Spinal cord (tissue), 9 donors: ENCODE measurements at regions not wholly inside any gene's neighbourhood (a gene's known extent, or its start where the extent isn't known, plus 50 kb on each side); places are given as distances from the start of the nearest gene placed in this dataset.

Source experiments
- DNase-seq, 6 donors: peaks; one replicate each; pipeline versions ENCODE4 v3.0.0 to v3.0.0-alpha.2; 2013 to 2015; ENCODE audit warnings: low spot score in 6 of 6, low read depth in 4 of 6
- H3K27ac ChIP-seq: one replicate; pipeline ENCODE4 v1.5.1; 2013; ENCODE audit warnings: low read depth, low read length, control low read depth
- H3K27me3 ChIP-seq: one replicate; pipeline ENCODE4 v1.6.1; 2013; ENCODE audit warnings: low read length; ENCODE audit not compliant: control insufficient read depth, insufficient read depth
- H3K36me3 ChIP-seq: one replicate; pipeline ENCODE4 v1.6.1; 2013; ENCODE audit warnings: low read length; ENCODE audit not compliant: control insufficient read depth, insufficient read depth
- H3K4me1 ChIP-seq: one replicate; pipeline ENCODE4 v1.6.1; 2013; ENCODE audit warnings: low read length; ENCODE audit not compliant: control insufficient read depth, insufficient read depth
- H3K4me3 ChIP-seq: one replicate; pipeline ENCODE4 v1.5.1; 2013; ENCODE audit warnings: low read depth, low read length, control low read depth
- H3K9me3 ChIP-seq: one replicate; pipeline ENCODE4 v1.6.1; 2013; ENCODE audit warnings: low read length; ENCODE audit not compliant: control insufficient read depth, insufficient read depth
- WGBS: methylation state at CpG from one replicate; pipeline ENCODE4 v1.1.5; 2013; ENCODE audit warnings: missing lambda C conversion rate; ENCODE audit not compliant: insufficient coverage; 5-methylcytosine and 5-hydroxymethylcytosine counted together
- donor health status: healthy.

DNA sequence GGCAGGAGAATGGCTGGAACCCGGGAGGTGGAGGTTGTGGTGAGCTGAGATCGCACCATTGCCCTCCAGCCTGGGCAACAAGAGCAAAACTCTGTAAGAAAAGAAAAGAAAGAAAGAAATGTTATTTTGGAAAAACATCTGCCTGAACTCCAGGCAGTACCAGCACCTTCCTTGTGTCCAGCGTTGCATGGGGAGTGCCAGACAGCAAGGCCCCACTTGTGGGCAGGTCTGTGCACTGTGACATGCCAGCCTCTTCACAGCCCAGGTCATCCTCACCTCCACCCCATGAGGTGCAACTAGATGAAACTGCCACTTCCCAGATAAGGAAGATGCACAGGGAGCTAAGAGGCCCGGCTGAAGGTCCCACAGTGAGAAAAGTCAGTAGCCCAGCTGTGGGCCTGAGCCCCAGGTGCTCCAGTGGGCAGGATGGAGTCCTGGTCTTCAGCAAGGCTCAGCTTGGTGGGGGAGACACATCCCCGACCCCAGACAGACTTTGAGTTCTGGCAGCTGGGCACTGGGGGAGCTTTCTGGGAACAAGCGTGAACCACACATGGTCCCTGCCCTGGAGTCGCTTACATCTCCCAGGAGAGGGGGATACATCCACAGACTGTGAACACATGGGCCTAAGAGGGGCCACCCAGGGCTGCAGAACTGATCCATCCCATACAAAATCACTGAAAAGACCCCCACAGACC is 146.9 kb upstream of the IER5L start:
- no peaks in the 10 kb centered on the region for H3K9me3 ChIP-seq
- H3K27me3 ChIP-seq = no peaks in the 10 kb centered on the region
- no peaks in the 10 kb centered on the region for H3K36me3 ChIP-seq
- 88% methylated on average over 6 of the region's 7 CpGs for WGBS
- H3K27ac ChIP-seq = no peak overlapping the region
- H3K4me3 ChIP-seq = no peak overlapping the region
- H3K4me1 ChIP-seq = peaks cover 29% of the 10 kb centered on the region
- DNase-seq = no peak

DNA sequence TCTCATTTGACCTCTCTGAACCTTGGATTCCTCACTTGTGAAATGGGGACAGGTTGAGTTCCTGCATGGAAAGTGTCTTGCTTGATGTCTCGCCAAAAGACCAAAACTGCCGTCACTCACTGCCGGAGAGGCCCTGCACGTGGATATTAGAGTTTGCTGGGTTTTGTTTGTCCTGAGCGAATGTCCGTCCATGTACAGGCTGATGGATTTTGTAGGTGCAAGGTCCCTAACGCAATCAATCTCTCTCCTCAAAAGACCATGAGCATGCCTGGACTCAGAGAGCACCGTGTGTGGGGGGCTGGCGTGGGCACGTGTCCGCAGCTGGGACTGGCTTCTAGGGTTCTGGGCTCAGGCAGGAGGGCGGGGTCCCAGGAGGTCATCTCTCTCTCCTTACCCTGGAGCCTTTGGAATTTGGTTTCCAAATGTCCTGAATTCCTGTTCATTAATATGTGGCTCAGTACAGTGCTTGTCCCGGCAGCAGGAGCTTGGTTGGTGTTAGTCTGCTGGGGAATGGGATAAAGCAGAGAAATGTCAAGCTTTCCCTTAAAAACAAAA is 146.0 kb upstream of the IER5L start:
- no peak for DNase-seq
- no peaks in the 10 kb centered on the region for H3K27me3 ChIP-seq
- H3K4me1 ChIP-seq = peaks cover 37% of the 10 kb centered on the region
- no peak overlapping the region for H3K27ac ChIP-seq
- no peak overlapping the region for H3K4me3 ChIP-seq
- no peaks in the 10 kb centered on the region for H3K9me3 ChIP-seq
- WGBS = 76% methylated on average over 11 of the region's 13 CpGs
- no peaks in the 10 kb centered on the region for H3K36me3 ChIP-seq

DNA sequence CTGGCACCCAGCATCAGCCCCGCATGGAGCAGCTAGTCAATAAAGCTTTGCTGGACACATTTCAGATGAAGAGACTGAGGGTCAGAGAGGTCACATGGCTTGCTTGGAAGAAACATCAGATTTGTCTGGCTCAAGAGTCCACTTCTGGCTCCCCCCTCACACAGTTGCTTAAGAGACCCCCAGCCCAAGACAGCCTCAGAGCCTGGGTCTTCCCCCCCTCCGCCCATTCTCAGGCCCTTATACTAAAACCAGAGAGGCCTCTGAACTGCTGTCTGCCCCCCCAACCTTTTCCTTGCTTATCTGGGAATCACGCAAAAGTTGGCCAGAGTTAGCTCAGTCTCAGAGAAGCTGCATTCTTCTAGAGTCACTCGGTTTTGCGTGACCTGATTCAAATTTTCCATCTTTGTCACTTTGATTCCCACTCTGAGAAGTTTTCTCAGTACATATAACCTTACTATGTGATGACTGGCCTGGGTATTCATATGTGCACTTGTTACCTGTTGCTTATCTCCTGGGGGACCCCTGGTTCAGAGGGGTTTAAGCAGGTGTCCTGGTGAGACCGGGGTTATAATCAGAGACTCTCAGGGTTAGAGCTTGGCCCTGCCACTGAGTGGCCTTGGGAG is 145.4 kb upstream of the IER5L start:
- no peaks in the 10 kb centered on the region for H3K36me3 ChIP-seq
- peaks cover 43% of the 10 kb centered on the region for H3K4me1 ChIP-seq
- no peak for DNase-seq
- H3K27ac ChIP-seq = no peak overlapping the region
- H3K27me3 ChIP-seq = no peaks in the 10 kb centered on the region
- H3K4me3 ChIP-seq = no peak overlapping the region
- no peaks in the 10 kb centered on the region for H3K9me3 ChIP-seq
- 60% methylated on average over 5 of the region's 6 CpGs for WGBS

DNA sequence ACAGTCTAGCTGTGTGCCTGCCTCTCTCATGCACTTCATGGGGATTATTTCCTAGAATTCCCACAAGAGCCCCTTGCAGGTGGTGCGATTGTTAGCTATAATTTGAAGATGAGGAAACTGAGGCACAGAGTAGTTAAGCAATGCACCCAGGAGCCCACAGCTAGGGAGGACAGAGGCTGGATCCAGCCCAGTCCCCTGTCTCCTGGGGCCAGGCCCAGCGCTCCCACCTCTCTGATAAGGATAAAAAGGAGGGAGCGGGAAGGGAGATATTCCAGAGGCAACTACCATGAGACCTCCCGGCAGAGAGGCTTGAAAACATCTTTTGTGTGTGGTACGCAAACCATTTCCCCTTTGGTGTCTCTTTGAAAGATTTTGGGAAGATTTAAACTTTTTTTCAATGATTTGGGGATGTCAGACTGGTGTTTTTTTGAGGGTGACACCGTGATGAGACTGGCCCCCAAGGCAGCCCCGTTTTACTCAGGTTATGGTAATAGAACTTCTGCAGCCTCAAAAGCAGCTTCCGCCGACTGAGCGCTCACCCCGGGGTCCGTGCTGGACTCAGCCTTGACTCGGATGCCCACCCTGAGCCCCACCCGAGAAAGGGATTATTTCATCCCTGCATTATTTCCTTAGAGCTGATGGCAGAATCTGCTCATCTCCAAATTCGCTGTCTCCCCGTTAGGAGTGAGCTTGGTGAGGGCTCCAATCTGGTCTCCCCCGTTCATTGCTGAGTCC is 144.7 kb upstream of the IER5L start:
- Histone ChIP-seq H3K4me1 (peaks cover 46% of the 10 kb centered on the region), H3K9me3 (no peaks in the 10 kb centered on the region), H3K27ac (no peak overlapping the region), H3K4me3 (no peak overlapping the region), H3K27me3 (no peaks in the 10 kb centered on the region), H3K36me3 (no peaks in the 10 kb centered on the region)
- DNase-seq = no peak
- WGBS = 70% methylated on average over 15 of the region's 17 CpGs

DNA sequence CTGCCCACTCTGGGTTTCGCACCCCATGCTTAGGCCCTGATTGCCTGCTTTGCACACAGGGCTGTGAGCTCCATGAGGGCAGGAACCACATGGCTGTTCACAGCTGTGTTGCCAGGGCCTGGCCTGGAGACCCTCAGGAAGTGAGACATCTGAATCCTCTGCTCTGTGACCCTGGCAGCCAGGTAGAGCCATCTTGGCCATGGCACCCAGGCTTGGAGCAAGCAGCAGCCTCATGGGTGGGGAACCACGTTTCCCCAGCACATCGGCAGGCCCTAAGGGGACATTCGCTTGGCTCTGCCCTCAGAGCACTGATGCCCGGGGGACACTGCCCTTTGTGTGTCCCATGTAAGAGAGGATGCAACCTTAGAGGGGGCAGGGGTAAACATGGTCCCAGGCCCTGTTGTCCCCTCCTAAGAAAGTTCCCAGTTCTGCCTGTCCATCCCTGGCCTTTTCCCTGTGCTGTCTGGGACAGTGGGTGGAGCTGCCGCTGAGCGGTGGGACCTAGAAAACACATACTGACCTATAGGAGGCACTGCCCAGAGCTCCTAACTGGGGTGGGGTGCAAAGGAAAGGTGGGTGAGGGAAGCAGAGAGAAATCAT is 144.1 kb upstream of the IER5L start:
- Histone ChIP-seq H3K36me3 (no peaks in the 10 kb centered on the region), H3K4me1 (peaks cover 51% of the 10 kb centered on the region), H3K27me3 (no peaks in the 10 kb centered on the region), H3K4me3 (no peak overlapping the region), H3K27ac (no peak overlapping the region), H3K9me3 (no peaks in the 10 kb centered on the region)
- 98% methylated on average over 5 of the region's 7 CpGs for WGBS
- peak in 1 of 6 donors; percentile 1 for DNase-seq

DNA sequence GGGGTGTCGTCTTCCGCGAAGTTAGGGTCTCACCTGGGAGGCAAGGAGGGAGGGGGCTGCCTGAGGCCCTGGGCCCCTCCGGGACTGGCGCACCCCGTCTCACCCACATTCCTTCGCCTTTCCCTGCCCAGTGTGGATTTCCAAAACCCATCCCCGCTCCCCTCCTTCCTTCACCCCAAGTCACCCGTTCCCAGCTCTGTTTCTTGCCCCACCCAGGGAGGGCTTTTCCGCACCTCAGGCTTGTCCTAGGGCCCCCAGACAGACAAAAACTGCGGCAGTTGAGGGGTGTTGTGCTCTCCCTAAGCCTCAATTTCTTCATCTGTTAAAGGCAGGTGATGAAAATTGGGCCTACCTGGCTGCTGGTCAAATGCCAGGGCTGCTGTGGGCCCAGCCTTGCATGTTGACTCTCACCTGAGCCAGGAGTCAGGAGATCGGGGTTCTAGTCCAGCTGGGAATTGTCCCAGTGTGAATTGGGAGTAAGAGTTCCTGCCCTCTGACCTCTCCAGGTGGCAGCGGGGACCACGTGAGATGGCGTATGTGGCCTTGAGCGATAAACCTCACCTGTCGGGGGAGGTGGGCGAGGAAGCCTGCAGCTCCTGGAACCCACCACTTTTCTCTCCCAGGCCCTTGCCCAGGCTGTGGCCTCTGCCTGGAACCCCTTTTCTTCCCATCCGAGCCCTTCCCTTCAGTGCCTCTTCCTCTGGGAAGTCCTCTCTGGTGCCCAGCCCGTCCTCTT is 143.4 kb upstream of the IER5L start:
- Histone ChIP-seq H3K4me1 (peaks cover 52% of the 10 kb centered on the region), H3K27me3 (no peaks in the 10 kb centered on the region), H3K9me3 (no peaks in the 10 kb centered on the region), H3K36me3 (no peaks in the 10 kb centered on the region), H3K4me3 (peak overlapping the region; percentile 24), H3K27ac (peak overlapping the region; percentile 82)
- DNase-seq = peak in 1 of 6 donors; percentile 15
- WGBS = 91% methylated on average over 14 of the region's 20 CpGs

DNA sequence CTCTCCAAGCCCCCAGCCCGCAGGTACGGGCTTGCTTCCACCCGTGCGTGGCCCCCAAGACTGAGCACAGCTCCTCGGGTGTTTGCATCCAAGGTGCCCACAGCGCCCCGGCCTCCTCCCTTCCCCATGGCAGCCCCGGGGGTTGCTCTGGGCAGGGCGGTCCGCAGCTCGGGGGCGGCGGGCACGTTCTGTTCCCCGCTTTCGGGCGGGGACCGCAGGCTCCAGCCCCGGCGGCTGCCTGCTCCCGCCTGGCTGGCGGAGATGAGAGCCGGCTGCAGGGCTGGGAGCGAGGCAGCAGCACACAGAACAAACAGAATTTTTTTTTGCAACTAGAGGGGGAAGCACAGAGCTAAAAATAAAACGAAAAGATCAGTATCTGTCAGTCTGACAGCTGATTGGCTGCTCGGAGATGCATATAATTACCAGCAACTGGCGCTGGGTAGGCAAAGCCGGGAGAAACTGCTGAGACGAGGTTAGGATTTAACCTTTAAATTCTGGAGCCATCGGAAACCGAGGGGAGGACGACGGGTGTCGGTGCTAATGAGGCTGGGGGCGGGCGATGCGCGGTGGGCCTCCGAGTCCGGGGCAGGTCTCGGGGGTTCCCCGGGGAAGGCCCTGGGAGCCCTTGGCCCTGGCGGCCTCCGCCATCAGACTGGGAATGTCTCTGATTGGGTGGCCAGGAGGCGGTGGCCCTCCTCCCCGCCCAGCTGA is 142.7 kb upstream of the IER5L start:
- H3K27ac ChIP-seq = peak overlapping the region; percentile 82
- DNase-seq = peak in 5 of 6 donors; percentile 42 to 96 (median 70)

DNA sequence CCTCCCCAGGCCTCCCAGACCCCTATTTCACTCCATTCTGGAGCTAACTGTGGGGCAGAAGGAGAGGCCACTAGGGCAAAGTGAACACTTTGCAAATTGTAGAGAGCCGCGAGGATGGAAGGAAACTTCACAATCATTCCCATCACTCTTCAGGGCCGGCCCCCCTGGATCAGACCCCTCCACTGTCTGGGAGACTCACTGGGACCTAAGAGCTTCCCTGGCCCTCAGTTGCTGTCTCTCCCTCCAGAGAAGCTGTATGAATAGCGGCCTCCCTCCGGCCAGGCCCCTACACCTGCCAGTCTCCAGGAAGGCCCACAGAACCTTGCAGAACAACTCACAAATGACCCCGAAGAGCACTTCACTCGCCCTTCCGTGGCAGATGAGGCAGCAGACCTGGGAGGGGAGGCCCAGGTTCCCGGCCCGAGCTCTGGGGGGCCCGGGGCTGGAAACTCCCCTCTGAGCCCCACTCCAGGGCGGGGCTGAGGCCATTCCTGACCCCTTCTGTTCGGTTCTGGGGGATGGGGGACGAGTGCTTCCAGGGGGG is 141.9 kb upstream of the IER5L start:
- no peak for DNase-seq
- Histone ChIP-seq H3K27ac (peak overlapping the region; percentile 82), H3K4me3 (peak overlapping the region; percentile 24), H3K36me3 (no peaks in the 10 kb centered on the region), H3K9me3 (no peaks in the 10 kb centered on the region), H3K4me1 (peaks cover 58% of the 10 kb centered on the region), H3K27me3 (no peaks in the 10 kb centered on the region)
- WGBS = 45% methylated on average over 9 of the region's 14 CpGs

More for the DNA sequence above, 142.7 kb upstream of the IER5L start:
- no peaks in the 10 kb centered on the region for H3K27me3 ChIP-seq
- H3K36me3 ChIP-seq = no peaks in the 10 kb centered on the region
- H3K4me1 ChIP-seq = peaks cover 53% of the 10 kb centered on the region
- 4% methylated on average over 44 of the region's 46 CpGs for WGBS
- peak overlapping the region; percentile 24 for H3K4me3 ChIP-seq
- no peaks in the 10 kb centered on the region for H3K9me3 ChIP-seq
